ENCODE measurements at regions not wholly inside any gene's neighbourhood (a gene's known extent, or its start where the extent isn't known, plus 50 kb on each side); places are given as distances from the start of the nearest gene placed in this dataset.

DNA sequence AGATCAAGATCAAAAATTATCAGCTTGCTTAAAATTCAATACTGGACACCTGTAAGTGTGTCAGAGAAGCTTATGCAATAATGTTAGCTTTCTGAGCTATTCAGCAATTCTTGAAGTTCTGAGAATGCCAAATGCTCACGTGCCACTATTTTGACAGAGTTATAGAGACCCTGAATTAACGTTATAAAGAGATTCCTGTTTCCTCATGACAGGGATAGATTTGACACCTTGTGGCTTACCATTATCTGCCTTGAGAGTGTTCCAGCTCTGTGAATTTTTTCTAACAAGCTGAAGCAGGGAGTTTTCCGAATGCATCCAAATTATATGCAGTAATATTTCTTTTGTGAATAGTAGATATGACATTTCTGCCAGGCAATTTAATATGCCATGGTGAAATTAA is 781.6 kb downstream of the ADGRL2 start:
- intact Hi-C loops (cut with DNase I), result no loop called here
- no peak for DNase-seq

DNA sequence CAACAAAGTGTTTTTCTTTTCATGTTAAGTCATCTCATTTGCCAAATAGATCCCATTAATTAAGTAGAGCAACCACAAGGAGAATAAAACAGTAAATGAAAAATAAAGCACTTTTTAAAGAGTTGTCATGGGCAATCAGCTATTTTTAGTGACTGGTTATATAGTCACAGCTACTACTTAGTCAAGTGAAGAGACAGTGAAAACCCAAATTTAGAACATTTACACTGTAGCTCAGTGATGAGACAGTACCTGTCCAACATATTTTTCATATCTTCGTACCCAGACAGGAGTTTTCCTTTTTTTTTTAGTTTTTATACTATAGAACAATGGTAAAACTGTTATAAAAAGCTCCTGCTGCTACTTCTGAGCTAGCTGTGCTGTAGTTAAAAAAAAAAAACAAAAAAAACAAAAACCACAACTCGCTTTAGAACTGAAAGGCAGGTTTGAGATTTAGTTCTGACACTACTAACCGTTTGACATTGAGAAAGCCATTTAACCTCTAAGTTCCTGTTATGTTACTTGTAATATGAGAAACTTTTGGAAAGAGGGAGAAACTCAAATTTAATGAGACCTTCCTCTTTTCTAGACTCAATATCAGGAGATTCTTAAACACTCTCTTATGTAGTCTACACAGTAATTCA is 777.5 kb downstream of the ADGRL2 start:
- DNase-seq, result no peak
- intact Hi-C loops (cut with DNase I), result no loop called here

GRCh38 chr1:82567348-82567747 is 766.6 kb downstream of the ADGRL2 start:
- intact Hi-C loops (cut with DNase I), result no loop called here

DNA sequence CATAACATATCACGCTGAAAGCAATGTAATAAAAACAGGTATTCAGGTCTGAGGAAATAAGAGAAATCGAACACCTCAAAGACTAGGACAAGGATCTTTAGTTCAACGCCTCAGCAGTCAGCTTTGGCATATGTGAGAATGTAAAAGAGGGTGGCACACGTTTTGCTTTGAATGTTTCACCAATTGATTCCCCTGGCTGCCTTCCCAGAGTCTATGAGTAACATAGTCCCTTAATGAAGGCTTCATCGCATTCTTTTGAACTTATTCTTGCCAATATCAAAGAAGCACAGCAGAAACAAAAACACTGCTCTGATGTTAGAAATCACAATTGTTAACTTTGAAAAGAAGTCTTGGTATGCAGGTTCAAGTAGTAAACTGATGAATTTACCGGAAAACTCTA is 764.8 kb downstream of the ADGRL2 start:
- DNase-seq, result no peak
- intact Hi-C loops (cut with DNase I), result no loop called here

More at GRCh38 chr1:82567348-82567747, 766.6 kb downstream of the ADGRL2 start:
- no peak for DNase-seq

DNA sequence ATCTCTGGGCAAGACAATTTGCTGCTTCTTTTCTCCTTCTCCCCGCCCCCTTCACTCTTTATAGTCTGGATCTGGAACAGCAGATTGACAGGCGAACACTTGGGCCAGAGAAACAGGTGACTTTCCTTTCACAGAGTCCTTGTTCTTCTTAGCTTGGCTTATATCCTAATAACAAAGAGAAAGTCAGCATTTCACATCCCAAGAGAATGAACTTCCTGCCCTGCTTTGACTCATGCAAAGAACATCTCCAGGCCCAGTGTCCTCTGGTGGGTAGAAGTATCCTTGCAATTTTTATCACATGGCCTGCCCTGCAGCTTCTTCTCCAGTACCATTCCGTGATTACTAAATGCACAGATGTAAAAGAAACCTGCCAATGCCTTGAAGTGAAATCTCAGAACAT is 764.4 kb downstream of the ADGRL2 start:
- intact Hi-C loops (cut with DNase I), result no loop called here
- no peak for DNase-seq

- no peak for DNase-seq
- intact Hi-C loops (cut with DNase I), result no loop called here
These were observed 763.6 kb downstream of the ADGRL2 start for GRCh38 chr1:82564333-82564732.

DNA sequence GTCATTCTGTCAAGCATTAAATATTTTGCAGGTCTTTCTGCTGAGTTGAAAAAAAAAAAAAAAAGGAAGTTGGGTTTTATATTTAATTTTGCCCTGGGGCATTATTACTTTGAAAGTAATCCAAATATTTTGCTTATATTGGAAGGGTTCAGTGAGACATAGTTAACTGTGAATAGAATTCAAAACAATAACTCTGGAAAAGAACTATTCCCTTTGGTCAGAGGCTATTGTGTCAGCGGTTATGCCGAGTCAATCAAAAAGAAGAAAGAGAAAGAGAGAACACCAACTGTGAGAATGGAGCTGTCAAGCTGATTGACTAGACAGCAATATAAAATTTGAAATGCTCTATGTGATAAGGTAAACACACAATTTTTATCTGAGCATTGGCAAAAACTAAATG is 761.7 kb downstream of the ADGRL2 start:
- intact Hi-C loops (cut with DNase I), result no loop called here
- no peak for DNase-seq

GRCh38 chr1:82560566-82560965 is 759.8 kb downstream of the ADGRL2 start:
- intact Hi-C loops (cut with DNase I), result no loop called here
- no peak for DNase-seq

DNA sequence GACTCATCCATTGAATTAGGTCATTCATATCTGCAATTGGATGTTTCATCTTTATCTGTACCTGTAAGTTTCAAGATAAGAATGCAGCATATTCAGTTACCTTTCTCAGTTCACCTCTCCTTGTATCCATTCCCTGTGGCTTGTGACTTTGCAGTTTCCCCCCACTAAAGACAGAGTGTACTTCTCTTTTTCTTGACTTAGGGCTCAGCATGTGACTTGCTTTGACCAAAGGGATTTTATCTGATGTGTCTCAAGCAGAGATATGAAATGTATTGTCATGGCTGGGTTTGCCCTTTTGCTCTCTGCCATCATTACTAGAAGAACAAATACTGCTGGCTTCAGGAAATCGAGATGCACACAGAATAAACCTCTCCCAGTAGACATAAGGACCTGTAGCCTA is 754.8 kb downstream of the ADGRL2 start:
- intact Hi-C loops (cut with DNase I), result no loop called here
- DNase-seq, result no peak

- intact Hi-C loops (cut with DNase I), result no loop called here
- no peak for DNase-seq
These were observed 749.1 kb downstream of the ADGRL2 start for GRCh38 chr1:82549841-82550240.

- intact Hi-C loops (cut with DNase I), result no loop called here
- no peak for DNase-seq
These were observed 742.0 kb downstream of the ADGRL2 start for GRCh38 chr1:82542766-82543165.

- DNase-seq, result no peak
- intact Hi-C loops (cut with DNase I), result no loop called here
These were observed 741.4 kb downstream of the ADGRL2 start for GRCh38 chr1:82542141-82542540.

GRCh38 chr1:82540006-82540405 is 739.3 kb downstream of the ADGRL2 start:
- intact Hi-C loops (cut with DNase I), result no loop called here

GRCh38 chr1:82538876-82539275 is 738.1 kb downstream of the ADGRL2 start:
- no peak for DNase-seq
- intact Hi-C loops (cut with DNase I), result no loop called here

More at GRCh38 chr1:82540006-82540405, 739.3 kb downstream of the ADGRL2 start:
- no peak for DNase-seq

DNA sequence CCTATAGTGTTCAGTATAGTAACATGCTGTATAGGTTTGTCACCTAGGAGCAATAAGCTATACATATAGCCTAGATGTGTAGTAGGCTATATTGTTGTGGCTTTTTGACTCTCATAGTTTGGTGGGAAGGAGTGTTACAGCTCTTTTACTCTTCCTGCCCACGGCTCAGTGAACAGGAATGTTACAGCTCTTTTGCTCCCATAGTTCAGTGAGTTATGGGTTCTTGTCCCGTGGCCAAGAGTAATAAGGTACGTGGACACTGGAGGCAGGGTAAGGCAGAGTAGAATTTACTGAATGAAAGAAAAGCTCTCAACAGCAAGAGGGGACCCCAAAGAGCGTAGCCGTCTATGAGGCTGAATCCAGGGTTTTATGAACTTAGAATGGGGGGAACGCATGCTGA is 734.3 kb downstream of the ADGRL2 start:
- DNase-seq, result no peak
- intact Hi-C loops (cut with DNase I), result no loop called here

GRCh38 chr1:82525378-82525777 is 724.6 kb downstream of the ADGRL2 start:
- intact Hi-C loops (cut with DNase I), result no loop called here
- no peak for DNase-seq

- intact Hi-C loops (cut with DNase I), result no loop called here
These were observed 719.9 kb downstream of the ADGRL2 start for GRCh38 chr1:82520611-82521010.

GRCh38 chr1:82517586-82517985 is 716.9 kb downstream of the ADGRL2 start:
- peak in 8 of 10 donors; percentile 10 to 86 (median 30) for DNase-seq
- intact Hi-C loops (cut with DNase I), result no loop called here

More at GRCh38 chr1:82520611-82521010, 719.9 kb downstream of the ADGRL2 start:
- DNase-seq, result no peak

DNA sequence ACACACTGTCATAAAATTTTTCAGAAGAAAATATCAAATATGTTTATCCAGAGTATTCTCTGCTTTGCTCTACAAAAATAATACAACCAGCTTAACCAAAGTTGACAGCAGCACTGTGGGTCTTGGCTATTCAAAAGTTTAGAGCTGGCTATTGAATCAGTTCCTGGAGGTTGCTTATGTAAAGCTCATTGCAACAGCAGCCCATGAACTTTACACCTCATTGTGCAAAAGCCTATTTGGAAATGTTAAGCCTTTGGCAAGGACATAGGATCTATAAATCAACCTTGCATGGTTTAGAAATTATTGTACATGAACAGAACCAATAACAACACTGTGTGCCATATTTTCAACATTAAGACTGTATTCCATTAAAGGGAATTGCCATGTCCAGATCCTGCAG is 714.9 kb downstream of the ADGRL2 start:
- no peak for DNase-seq
- intact Hi-C loops (cut with DNase I), result no loop called here

DNA sequence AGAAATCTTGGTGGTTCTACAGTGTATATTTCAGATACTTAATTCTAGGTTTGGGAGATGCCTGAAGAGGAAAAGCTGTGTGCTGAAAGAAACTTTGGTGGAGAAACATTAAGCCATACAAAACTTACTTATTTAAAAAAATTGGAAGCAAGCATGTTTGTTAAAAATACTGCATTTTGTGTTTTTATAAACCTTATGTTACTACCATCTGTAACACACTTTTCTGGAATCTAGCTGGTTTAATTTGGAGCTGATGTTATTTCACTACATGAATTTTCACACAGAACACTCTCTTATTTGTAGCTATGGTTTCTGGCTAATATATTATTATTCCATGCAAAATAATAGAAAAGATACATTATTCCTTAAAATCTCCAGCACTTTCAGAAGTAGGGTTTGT is 710.7 kb downstream of the ADGRL2 start:
- DNase-seq, result no peak
- intact Hi-C loops (cut with DNase I), result no loop called here

DNA sequence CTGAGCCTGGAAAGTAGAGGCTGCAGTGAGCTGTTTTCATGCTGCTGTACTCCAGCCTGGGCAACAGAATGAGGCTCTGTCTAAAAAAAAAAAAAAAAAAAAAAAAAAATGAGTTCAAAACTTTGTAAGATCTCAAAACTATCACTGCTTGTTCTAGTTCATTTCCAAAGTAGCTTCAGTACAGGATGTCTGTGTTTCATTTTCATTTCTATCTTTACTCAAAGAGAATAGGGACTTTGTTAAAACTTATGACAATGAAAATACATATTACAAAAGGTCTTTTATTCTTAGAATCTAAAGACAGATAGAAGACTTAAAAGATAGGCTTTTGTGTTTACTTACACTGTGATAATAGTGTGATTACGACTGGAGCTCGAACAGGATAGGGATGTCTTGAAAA is 709.7 kb downstream of the ADGRL2 start:
- intact Hi-C loops (cut with DNase I), result no loop called here
- no peak for DNase-seq

DNA sequence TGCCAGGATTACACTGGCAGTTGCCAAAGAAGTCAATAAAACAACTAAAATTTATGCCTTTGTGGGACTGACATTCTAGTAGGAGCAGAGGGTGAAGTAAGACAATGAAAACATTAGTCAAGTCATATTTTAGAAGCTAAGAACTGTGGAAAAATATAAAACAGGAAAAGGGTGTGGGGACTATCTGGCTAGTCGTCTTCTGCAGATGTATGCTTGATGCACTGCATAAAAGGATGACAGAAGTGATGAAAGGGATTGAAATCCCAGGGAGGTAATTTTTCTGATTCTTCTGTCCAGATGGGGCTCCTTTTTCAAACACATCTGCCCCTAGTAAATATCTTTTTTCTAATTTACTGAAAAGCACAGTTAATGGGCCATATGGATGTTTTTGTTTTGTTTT is 706.3 kb downstream of the ADGRL2 start:
- intact Hi-C loops (cut with DNase I), result no loop called here
- no peak for DNase-seq

DNA sequence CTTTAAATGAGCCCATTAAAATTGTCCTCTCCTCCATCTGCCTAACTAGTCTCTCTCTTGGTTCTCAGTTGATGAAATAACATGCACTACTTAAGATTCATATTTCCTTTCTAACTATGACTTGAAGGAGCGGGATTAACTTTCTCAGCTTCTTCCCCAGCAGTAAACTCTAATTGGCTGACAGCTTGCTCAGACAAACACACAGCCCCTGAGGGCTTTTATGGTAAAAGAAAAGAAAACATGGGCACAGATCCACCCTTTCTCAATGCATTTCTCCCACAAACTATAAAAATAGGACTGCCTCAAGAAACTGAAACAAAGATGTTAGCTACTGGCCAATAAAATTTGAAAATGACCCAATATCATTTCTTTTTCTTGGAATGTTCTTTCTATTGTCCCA is 703.1 kb downstream of the ADGRL2 start:
- DNase-seq, result no peak
- intact Hi-C loops (cut with DNase I), result no loop called here

Measured in posterior cingulate gyrus (tissue), 11 donors.